Astrocyte of the spinal cord (primary cell): ENCODE measurements at regions not wholly inside any gene's neighbourhood (a gene's known extent, or its start where the extent isn't known, plus 50 kb on each side); places are given as distances from the start of the nearest gene placed in this dataset.
"Not testable (repeated sequence)": the region's sequence is repeated elsewhere in the genome, so short reads cannot be mapped to it uniquely, and the experiment has no call there.

Experiments
- DNase-seq: peaks from one replicate; pipeline ENCODE4 v3.0.0; 2011; ENCODE audit warnings: low read depth, low spot score
- H3K4me3 ChIP-seq: 2 replicates; pipeline ENCODE4 v1.5.1; 2011; ENCODE audit warnings: low read depth, mild to moderate bottlenecking, low read length, moderate library complexity
- CTCF ChIP-seq: IDR thresholded peaks from 2 replicates; pipeline ENCODE4 v1.5.1; 2012; ENCODE audit warnings: low read depth, mild to moderate bottlenecking, low read length, inconsistent platforms
- in situ Hi-C: cut with HindIII; loops from 2 replicates; pipeline ENCODE4 v1.10.0; 2017; ENCODE audit warnings: low sequenced_read_pairs

GRCh38 chr4:155468282-155468681 is 91.5 kb upstream of the MAP9 start:
- in situ Hi-C loops, result no loop called here
- no peak for DNase-seq

GRCh38 chr4:155450676-155451075 is 73.9 kb upstream of the MAP9 start:
- in situ Hi-C loops, result no loop called here
- no peak for TF ChIP-seq CTCF
- DNase-seq, result no peak
- H3K4me3 ChIP-seq, result no peak overlapping the region

More at GRCh38 chr4:155468282-155468681, 91.5 kb upstream of the MAP9 start:
- TF ChIP-seq CTCF, result no peak
- no peak overlapping the region for H3K4me3 ChIP-seq

GRCh38 chr4:155445306-155445705 is 68.5 kb upstream of the MAP9 start:
- in situ Hi-C loops, result no loop called here
- TF ChIP-seq CTCF, result no peak
- H3K4me3 ChIP-seq, result no peak overlapping the region
- no peak for DNase-seq

- no peak for TF ChIP-seq CTCF
- H3K4me3 ChIP-seq, result no peak overlapping the region
- in situ Hi-C loops, result no loop called here
- no peak for DNase-seq
Observed at GRCh38 chr4:155444721-155445120, 68.0 kb upstream of the MAP9 start.

- TF ChIP-seq CTCF, result peak; percentile 96
- no peak overlapping the region for H3K4me3 ChIP-seq
- peak; percentile 76 for DNase-seq
- in situ Hi-C loops, result no loop called here
Observed at GRCh38 chr4:155442267-155443105, 65.7 kb upstream of the MAP9 start.

- DNase-seq, result no peak
- in situ Hi-C loops, result no loop called here
- H3K4me3 ChIP-seq, result no peak overlapping the region
- TF ChIP-seq CTCF, result no peak
Observed at GRCh38 chr4:155441475-155441874, 64.7 kb upstream of the MAP9 start.

- DNase-seq, in situ Hi-C loops, H3K4me3 ChIP-seq: not testable (repeated sequence)
Observed at GRCh38 chr4:155439760-155440159, 63.0 kb upstream of the MAP9 start.
